Left ventricle myocardium inferior (tissue), 1 donor: ENCODE measurements at regions not wholly inside any gene's neighbourhood (a gene's known extent, or its start where the extent isn't known, plus 50 kb on each side); places are given as distances from the start of the nearest gene placed in this dataset.

Experiments
- DNase-seq: peaks from one replicate; pipeline ENCODE4 v3.0.0-alpha.2; 2020
- H3K27ac ChIP-seq: fragments of 200-600 bp; replicated peaks from 2 replicates; pipeline ENCODE4 v1.8.0; 2021
- H3K27me3 ChIP-seq: fragments of 200-600 bp; 2 replicates; pipeline ENCODE4 v1.8.0; 2021; ENCODE audit warnings: low read depth
- H3K36me3 ChIP-seq: fragments of 200-600 bp; 2 replicates; pipeline ENCODE4 v1.8.0; 2021
- H3K4me1 ChIP-seq: fragments of 200-600 bp; 2 replicates; pipeline ENCODE4 v1.8.0; 2021
- H3K4me3 ChIP-seq: fragments of 200-600 bp; 2 replicates; pipeline ENCODE4 v1.8.0; 2021; ENCODE audit warnings: mild to moderate bottlenecking, moderate library complexity
- H3K9me3 ChIP-seq: fragments of 200-600 bp; replicated peaks from 2 replicates; pipeline ENCODE4 v1.8.0; 2021
- CTCF ChIP-seq: fragments of 200-600 bp; IDR thresholded peaks from 2 replicates; pipeline ENCODE4 v1.8.0; 2021; ENCODE audit warnings: antibody characterized with exemption, mild to moderate bottlenecking, borderline replicate concordance
- intact Hi-C: fragments of 100-400 bp; cut with micrococcal nuclease; formaldehyde crosslinking; loops from one replicate; pipeline ENCODE4 v1.11.0; 2022
- donor health status: DM: no; HTN: yes; CAD: no; lungs with severe emphysema.

- Histone ChIP-seq H3K27ac (no peak overlapping the region), H3K27me3 (peaks cover 19% of the 10 kb centered on the region), H3K9me3 (no peaks in the 10 kb centered on the region), H3K4me1 (no peaks in the 10 kb centered on the region), H3K4me3 (no peak overlapping the region), H3K36me3 (no peaks in the 10 kb centered on the region)
- intact Hi-C loops: no loop called here
- no peak for DNase-seq
- TF ChIP-seq CTCF: no peak
These were observed 159.8 kb upstream of the TSHZ2 start for GRCh38 chr20:52812231-52812847.

GRCh38 chr20:52809003-52809402, 163.2 kb upstream of the TSHZ2 start:
- Histone ChIP-seq H3K9me3 (no peaks in the 10 kb centered on the region), H3K27ac (no peak overlapping the region), H3K36me3 (no peaks in the 10 kb centered on the region), H3K4me3 (no peak overlapping the region), H3K27me3 (peaks cover 3% of the 10 kb centered on the region), H3K4me1 (no peaks in the 10 kb centered on the region)
- intact Hi-C loops: no loop called here
- DNase-seq: no peak
- no peak for TF ChIP-seq CTCF

DNA sequence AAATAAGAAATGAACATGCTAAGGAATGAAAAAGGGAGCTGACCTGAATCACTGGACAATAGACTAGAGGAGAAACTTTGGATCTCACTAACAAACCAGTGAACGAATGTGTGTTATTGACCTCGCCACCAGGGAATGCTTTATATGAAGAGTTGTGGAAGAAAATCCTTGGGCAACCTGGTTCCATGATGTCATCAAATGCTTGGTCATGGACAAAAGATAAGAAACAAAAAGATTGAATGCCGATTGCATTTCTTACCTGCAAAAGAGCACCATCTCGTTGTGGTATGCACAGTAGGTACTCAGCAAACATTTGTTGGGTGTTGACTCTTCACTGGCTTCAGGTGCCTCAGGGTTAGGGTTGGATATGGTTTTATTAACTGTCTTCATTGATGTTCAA, 165.2 kb upstream of the TSHZ2 start:
- Histone ChIP-seq H3K4me3 (no peak overlapping the region), H3K36me3 (no peaks in the 10 kb centered on the region), H3K9me3 (no peaks in the 10 kb centered on the region), H3K27ac (no peak overlapping the region), H3K4me1 (no peaks in the 10 kb centered on the region), H3K27me3 (peaks cover 3% of the 10 kb centered on the region)
- TF ChIP-seq CTCF: no peak
- DNase-seq: no peak
- intact Hi-C loops: no loop called here

- no peak for DNase-seq
- Histone ChIP-seq H3K27ac (no peak overlapping the region), H3K9me3 (no peaks in the 10 kb centered on the region), H3K4me3 (no peak overlapping the region), H3K36me3 (no peaks in the 10 kb centered on the region), H3K4me1 (no peaks in the 10 kb centered on the region), H3K27me3 (peaks cover 3% of the 10 kb centered on the region)
- no peak for TF ChIP-seq CTCF
- intact Hi-C loops: no loop called here
These were observed 166.3 kb upstream of the TSHZ2 start for GRCh38 chr20:52805843-52806242.

- H3K9me3 ChIP-seq: no peaks in the 10 kb centered on the region
- no peak for TF ChIP-seq CTCF
- no peak overlapping the region for H3K4me3 ChIP-seq
- H3K36me3 ChIP-seq: no peaks in the 10 kb centered on the region
- no peak overlapping the region for H3K27ac ChIP-seq
- intact Hi-C loops: no loop called here
- H3K4me1 ChIP-seq: no peaks in the 10 kb centered on the region
- H3K27me3 ChIP-seq: peaks cover 3% of the 10 kb centered on the region
- no peak for DNase-seq
These were observed 166.9 kb upstream of the TSHZ2 start for GRCh38 chr20:52805296-52805571.
